GM21529 (cell line): ENCODE measurements at regions not wholly inside any gene's neighbourhood (a gene's known extent, or its start where the extent isn't known, plus 50 kb on each side); places are given as distances from the start of the nearest gene placed in this dataset.

Experiments used
- ATAC-seq: cut with Tn5 transposase; IDR thresholded peaks from one replicate; pipeline ENCODE4 v1.9.1; 2021; ENCODE audit not compliant: unreplicated experiment

DNA sequence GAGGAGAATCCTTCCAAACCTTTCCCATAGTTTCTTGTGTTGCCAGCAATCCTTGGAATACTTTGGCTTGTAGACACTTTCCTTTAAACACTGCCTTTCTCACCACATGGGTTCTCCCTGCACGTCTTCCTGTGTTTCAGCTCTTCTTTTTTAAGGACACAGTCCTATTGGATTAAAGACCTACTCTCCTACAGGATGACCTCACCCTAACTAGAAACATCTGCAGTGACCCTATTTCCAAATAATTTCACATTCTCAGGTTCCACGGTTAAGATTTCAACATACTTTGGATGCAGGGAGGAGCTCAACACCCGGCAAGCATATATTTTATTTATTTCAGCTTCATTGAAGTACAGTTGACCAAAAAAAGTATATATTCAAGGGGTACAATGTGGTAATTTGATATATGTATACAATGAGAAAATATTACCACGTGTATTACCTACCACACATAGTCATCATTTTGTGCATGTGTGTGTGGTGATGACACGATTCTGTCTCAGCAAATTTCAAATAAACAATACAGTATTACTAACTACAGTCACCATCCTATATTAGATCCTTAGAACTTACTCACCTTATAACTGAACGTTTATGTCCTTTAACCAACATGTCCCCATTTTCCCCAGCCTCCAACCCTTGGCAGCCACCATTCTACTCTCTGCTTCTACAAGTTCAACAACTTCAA is 745.0 kb downstream of the CBLN2 start:
- no peak for ATAC-seq

GRCh38 chr18:71797554-71797953 is 746.6 kb downstream of the CBLN2 start:
- ATAC-seq, result no peak

DNA sequence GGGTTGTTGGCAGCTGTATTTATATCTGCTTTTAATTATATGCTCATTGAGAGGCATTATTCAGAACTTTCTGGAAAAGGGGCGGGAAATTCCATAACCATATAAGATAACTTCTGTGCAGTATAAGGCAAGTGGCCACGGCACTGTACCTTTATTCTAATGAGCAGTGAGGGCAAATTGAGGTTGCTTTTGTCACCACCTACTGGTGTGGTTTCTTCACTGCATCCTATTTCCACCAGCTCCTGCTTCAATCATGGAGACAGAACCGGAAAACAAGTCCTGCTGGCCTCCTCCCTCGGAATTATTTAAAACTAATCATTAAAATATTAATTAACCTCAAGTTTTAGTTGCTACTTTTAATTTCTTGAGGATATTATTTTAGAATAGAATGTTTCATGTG is 759.4 kb downstream of the CBLN2 start:
- no peak for ATAC-seq

GRCh38 chr18:71760541-71760940 is 783.6 kb downstream of the CBLN2 start:
- ATAC-seq, result no peak

DNA sequence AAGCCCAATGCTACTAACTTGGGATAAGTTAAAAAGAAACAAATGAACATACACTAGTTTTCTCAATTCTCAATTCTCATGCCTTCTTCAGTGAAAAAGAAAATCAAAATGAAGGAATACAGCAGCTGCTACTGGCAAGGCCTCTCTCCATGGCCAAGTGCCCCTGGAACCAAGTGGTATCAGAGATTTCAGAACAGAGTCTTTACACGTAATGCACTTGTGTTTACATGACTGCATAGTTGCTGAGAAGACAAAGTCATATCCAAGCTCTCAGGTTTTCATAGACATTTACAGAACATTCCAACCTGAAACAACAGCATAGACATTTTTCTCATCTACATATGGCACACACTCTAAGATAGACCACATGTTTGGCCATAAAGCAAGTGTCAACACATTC is 789.9 kb downstream of the CBLN2 start:
- ATAC-seq, result no peak

DNA sequence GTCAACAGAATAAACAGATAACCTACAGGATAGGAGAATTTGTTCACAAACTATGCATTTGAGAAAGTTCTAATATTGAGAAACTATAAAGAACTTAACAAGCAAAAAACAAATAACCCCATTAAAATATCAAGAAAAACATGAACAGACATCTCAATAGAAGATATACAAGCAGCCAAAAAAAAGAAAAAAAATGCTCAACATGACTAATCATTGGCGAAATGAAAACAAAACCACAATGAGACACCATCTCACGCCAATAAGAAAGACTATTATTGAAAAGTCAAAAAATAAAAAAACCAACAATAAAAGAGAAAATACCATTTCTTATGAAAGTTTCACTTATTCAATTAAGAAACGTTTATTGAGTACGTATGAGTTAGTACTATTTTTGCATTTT is 800.5 kb downstream of the CBLN2 start:
- no peak for ATAC-seq

DNA sequence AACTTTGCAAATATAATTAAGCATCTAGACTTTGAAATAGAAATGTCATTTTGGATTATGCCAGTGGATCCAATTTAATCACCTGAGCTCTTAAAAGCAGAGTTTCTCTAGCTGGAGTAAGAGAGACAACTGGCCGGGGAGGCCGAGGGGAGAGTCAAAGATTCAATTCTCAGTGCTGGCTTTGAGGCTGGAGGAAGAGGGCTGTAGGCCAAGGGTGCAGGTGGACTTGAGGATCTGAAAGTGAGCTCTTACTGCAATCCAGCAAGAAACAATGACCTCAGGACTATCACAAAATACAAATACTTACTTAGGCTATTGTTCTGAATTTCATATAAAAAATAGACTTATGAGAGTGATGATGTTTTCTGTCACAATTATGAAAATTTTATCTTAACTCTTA is 814.5 kb downstream of the CBLN2 start:
- ATAC-seq, result no peak

- ATAC-seq, result no peak
Measured at GRCh38 chr18:71727909-71728308, 816.2 kb downstream of the CBLN2 start.

DNA sequence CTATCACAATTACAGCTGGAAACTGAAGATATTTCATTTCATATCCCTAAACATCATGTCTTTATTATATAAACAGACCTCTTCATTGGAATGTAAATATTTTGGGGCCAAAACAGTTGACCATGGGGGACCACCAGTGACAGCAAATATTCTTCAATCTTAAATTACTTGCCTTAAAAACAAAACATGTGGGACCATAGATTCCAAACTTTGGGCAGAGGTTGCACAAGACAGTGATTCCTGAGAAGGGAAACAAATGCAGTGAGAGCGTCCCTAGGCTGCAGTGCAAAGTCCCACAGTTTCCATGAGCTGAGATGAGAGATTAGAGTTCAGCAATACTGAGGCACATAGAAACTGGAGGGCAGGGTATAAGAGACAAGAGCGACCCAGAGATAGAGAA is 818.9 kb downstream of the CBLN2 start:
- no peak for ATAC-seq

DNA sequence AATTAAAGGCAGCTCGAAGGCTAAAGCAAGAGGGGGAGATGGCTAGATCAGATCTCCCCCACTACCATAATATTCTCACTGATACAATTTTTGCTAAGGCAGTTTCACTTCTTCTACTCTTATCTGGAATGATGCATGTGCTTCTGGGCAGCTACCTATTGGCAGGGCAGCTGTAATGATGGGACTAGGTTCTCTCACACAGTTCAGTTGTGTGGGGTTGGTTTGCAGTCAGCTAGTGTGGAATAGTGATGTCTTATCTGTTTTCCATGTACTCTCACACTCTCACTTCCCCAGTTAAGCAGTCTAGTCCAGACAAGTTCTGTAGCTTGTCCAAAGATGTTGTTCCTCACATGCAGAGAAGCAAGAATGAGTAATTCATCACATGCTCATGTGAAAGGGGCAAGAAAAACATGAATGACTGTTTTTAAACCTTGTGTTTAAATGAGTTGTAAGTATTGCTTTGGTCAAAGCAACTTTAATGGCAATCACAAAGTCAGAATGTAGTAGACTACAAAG is 836.1 kb downstream of the CBLN2 start:
- no peak for ATAC-seq

DNA sequence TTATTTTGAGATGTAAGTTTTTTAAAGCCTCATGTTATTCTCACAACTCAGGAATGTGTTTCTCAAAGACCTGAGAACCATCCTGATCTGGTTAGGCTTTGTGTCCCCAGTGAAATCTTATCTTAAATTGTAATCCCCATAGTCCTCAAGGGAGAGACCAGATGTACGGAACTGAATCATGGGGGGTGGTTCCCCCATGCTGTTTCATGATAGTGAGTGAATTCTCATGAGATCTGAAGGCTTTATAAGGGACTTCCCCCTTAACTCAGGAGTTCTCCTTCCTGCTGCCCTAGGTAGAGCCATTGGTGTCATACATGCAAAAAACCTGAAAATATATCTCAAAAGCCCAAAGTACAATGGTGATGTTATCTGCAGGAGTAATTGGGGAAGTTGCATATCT is 836.7 kb downstream of the CBLN2 start:
- no peak for ATAC-seq

- ATAC-seq, result no peak
Measured at GRCh38 chr18:71689416-71690160, 854.6 kb downstream of the CBLN2 start.

DNA sequence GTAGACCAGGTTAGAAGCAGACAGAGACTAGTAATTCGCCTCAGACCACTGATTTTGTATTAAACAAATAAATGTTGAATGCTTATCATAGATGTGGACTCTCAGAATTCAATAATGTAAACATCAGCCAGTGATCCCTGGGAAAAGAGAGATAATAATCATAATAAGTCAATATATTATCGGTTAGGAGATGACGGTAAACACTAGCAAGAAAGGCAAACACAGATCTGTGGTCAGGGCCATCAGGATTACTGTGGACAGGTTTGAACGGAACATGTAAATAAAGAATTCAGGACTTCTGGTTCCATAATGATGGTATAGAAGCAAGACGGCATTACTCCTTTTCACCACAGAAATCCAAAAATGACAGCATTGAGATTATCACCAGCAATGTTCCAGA is 861.6 kb downstream of the CBLN2 start:
- no peak for ATAC-seq

DNA sequence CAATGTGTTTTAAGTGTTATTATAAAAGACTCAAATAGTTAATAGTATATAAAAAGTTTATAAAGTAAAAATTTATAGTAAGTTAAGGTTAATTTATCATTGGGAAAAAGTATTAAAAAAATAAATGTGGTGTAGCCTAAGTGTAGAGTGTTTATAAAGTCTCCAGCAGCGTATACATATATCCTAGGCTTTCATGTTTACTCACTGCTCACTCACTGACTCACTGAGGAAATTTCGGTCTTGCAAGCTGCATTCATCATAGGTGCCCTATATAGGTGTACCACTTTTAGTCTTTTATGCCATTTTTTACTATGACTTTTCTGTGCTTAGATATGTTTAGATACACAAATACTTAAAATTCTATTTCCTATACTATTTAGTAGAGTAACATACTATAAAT is 866.0 kb downstream of the CBLN2 start:
- ATAC-seq, result no peak

DNA sequence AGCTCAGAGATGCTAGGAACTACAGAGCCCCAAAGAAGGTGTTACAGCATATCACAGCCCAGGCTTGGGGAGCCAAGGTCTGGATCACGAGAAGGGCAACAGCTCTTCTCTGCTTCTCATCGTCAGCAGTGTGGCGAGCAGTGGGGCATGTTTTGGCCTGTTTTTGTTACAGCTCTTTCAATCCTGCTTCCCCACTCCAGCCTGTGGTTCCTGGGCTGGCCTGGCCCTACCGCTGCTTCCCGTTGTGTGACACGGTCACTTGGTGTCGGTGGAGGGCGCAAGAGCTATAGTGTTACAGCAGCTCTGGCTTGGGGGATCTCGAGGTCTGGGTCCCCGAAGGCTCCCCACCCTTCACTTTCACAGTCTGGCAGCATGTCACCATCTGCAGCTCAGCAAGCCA is 870.2 kb downstream of the CBLN2 start:
- ATAC-seq, result no peak

DNA sequence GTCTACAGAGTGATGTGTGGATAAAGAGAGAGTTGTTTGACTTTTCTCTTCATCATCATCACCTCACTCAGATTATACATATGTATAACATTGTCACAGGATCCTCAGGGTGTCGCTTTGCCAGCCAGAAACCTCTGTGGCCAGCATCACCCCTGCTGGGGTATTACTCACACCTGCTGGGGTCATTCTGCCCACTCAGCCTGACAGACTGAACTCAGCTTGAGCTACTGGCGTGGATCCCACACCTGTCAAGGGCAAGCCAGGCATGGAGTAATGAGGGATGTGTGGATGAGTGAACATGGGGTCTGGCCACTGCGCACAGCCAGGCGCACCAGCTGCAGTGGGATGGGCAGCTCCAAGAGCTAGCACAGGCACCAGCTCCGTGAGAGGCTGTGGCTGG is 870.6 kb downstream of the CBLN2 start:
- ATAC-seq, result no peak

GRCh38 chr18:71666481-71666880 is 877.7 kb downstream of the CBLN2 start:
- ATAC-seq, result no peak

DNA sequence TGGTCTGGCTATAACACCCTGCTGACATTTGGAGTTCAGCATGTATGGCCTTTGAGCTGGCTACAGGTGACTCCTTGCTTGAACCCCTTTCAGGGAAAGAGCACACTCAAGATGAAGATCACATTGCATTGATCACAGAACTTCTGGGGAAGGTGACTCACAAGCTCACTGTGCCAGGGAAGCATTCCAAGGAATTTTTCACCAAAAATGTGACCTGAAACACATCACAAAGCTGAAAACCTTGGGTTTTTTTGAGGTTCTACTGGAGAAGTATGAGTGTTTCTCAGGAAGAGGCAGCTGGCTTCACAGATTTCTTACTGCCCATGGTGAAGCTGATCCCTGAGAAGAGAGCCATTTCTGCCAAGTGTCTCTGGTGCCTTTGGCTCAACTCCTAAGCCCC is 879.0 kb downstream of the CBLN2 start:
- no peak for ATAC-seq

DNA sequence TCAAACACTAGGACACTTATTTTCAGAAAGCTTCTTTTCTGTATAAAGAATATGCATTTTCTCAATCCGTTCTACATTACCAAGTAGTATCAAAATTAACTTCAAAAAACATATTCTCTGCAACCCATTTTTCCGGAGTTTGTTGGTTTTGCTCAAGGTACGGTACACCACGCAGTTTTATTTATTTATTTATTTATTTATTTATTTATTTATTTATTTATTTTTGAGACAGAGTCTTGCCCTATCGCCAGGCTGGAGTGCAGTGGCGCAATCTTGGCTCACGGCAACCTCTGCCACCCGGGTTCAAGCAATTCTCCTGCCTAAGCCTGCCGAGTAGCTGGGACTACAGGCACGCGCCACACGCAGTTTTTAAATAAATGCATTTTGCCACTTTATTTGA is 900.3 kb downstream of the CBLN2 start:
- ATAC-seq, result no peak

DNA sequence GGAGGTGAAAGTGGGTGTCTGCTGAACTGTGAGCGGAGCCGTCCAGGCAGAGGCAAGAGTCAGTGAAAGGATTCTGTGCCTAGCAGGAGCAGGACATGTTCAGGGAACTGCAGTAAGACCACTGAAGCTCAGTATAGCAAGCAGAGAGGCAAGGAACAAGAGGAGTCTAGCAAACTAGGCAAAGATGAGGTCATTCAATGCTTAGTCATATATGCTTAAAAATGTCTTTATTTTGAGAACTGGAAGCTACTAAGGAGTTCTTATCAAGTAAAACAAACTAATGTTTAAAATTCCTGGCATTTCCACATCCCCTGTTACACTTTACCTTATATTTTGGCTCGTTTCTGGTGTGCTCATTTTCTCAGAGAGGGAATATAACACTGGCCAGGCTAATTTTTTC is 913.4 kb downstream of the CBLN2 start:
- ATAC-seq, result no peak

- ATAC-seq, result no peak
Measured at GRCh38 chr18:71625556-71626090, 918.5 kb downstream of the CBLN2 start.

DNA sequence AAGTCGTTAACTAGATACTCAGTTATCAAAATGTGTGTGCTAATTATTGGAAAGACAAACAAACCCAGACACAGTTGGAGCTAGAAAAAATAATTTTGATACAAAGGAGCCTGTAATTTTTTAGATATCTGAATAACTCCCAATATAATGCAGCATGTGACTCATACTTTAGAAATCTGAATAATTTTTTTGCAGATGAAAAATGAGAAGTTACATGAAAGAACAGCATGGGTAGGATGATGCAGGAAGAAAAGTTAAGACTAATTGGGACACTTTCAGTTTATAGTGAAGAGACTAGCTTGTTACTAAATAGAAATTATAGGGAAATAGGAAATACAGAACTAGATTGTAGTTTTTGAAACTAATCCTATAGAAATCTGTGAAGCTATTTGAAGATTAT is 945.8 kb downstream of the CBLN2 start:
- no peak for ATAC-seq
